Osteoblast (primary cell): ENCODE measurements at regions not wholly inside any gene's neighbourhood (a gene's known extent, or its start where the extent isn't known, plus 50 kb on each side); places are given as distances from the start of the nearest gene placed in this dataset.

Source experiments
- DNase-seq: peaks from one replicate; pipeline ENCODE4 v3.0.0; 2011; ENCODE audit warnings: low spot score, mixed read lengths; ENCODE audit not compliant: insufficient read length; ENCODE audit errors: missing footprints
- H2AFZ ChIP-seq: 2 replicates; pipeline ENCODE4 v1.6.0; 2011; ENCODE audit warnings: mild to moderate bottlenecking, low read length
- H3K27ac ChIP-seq: 2 replicates; pipeline ENCODE4 v1.5.1; 2011; ENCODE audit warnings: mild to moderate bottlenecking, low read depth, low read length, moderate library complexity
- H3K27me3 ChIP-seq: 2 replicates; pipeline ENCODE4 v1.6.0; 2012; ENCODE audit warnings: mild to moderate bottlenecking, control low read depth, inconsistent platforms, low read length, moderate library complexity; ENCODE audit not compliant: insufficient read depth
- H3K36me3 ChIP-seq: 2 replicates; pipeline ENCODE4 v1.5.1; 2011; ENCODE audit warnings: mild to moderate bottlenecking, low read length, control low read depth, moderate library complexity; ENCODE audit not compliant: insufficient read depth
- H3K4me1 ChIP-seq: 2 replicates; pipeline ENCODE4 v1.5.1; 2011; ENCODE audit warnings: mild to moderate bottlenecking, low read length, control low read depth, moderate library complexity; ENCODE audit not compliant: insufficient read depth
- H3K4me2 ChIP-seq: 2 replicates; pipeline ENCODE4 v1.6.0; 2011; ENCODE audit warnings: mild to moderate bottlenecking, low read length; ENCODE audit not compliant: insufficient read depth
- H3K4me3 ChIP-seq: fragments of 200-600 bp; sonication (generic); 3 replicates; pipeline ENCODE4 v1.5.1; 2012; ENCODE audit warnings: mild to moderate bottlenecking, low read length, inconsistent platforms; ENCODE audit not compliant: insufficient read depth
- H3K79me2 ChIP-seq: 2 replicates; pipeline ENCODE4 v1.6.0; 2012; ENCODE audit warnings: mild to moderate bottlenecking, low read length, control low read depth, inconsistent platforms; ENCODE audit not compliant: insufficient read depth
- H3K9me3 ChIP-seq: 2 replicates; pipeline ENCODE4 v1.5.1; 2011; ENCODE audit warnings: low read depth, low read length, control low read depth
- H4K20me1 ChIP-seq: 2 replicates; pipeline ENCODE4 v1.6.0; 2012; ENCODE audit warnings: mild to moderate bottlenecking, low read length, control low read depth; ENCODE audit not compliant: insufficient read depth
- CTCF ChIP-seq: IDR thresholded peaks from 2 replicates; pipeline ENCODE4 v1.5.1; 2011; ENCODE audit warnings: mild to moderate bottlenecking, low read depth, low read length, moderate library complexity; ENCODE audit errors: extremely low read depth

- H3K4me3 ChIP-seq: no peak overlapping the region
- H3K4me2 ChIP-seq: no peak overlapping the region
- H2AFZ ChIP-seq: no peak overlapping the region
- H3K36me3 ChIP-seq: no peaks in the 10 kb centered on the region
- no peaks in the 10 kb centered on the region for H3K9me3 ChIP-seq
- H3K27me3 ChIP-seq: no peaks in the 10 kb centered on the region
- H3K79me2 ChIP-seq: no peaks in the 10 kb centered on the region
- no peak for DNase-seq
- no peaks in the 10 kb centered on the region for H3K4me1 ChIP-seq
- no peak overlapping the region for H3K27ac ChIP-seq
- TF ChIP-seq CTCF: no peak
- no peaks in the 10 kb centered on the region for H4K20me1 ChIP-seq
Measured at GRCh38 chr6:88558981-88559380, 392.8 kb upstream of the CNR1 start.

- H3K4me3 ChIP-seq: no peak overlapping the region
- H3K27me3 ChIP-seq: peaks cover 2% of the 10 kb centered on the region
- H3K79me2 ChIP-seq: no peaks in the 10 kb centered on the region
- no peak overlapping the region for H3K4me2 ChIP-seq
- no peak overlapping the region for H3K27ac ChIP-seq
- H3K4me1 ChIP-seq: no peaks in the 10 kb centered on the region
- no peaks in the 10 kb centered on the region for H4K20me1 ChIP-seq
- no peak for DNase-seq
- no peak overlapping the region for H2AFZ ChIP-seq
- no peaks in the 10 kb centered on the region for H3K36me3 ChIP-seq
- TF ChIP-seq CTCF: no peak
- no peaks in the 10 kb centered on the region for H3K9me3 ChIP-seq
Measured at GRCh38 chr6:88556663-88557062, 390.5 kb upstream of the CNR1 start.

DNA sequence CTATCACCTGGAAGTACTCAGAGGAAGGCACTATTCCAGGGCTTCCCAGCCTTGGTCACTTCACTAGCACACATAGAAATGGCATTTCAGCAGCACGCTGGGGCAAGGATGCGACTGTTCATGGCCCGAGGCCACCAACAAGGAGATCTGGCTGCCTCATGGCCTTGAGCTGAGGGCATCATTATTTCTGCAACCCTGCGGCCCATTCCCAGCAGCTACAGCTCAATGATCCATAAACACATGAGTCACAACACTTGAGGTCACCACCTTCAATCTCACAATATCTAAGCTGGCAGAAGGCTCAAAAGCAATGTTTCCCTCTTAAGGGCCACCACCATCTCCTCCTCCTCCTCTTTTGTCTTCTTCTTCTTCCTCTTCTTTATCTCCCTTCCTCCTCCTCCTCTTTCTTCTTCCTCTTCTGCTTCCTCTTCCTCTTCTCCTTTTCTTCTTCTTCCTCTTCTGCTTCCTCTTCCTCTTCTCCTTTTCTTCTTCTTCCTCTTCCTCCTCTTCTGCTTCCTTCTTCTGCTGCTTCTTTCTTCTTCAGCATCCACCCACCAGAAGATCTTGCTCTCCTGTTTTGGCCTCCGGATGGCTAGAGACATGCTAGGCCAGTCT lies 382.9 kb upstream of the CNR1 start:
- Histone ChIP-seq H3K9me3 (no peaks in the 10 kb centered on the region), H2AFZ (no peak overlapping the region), H3K4me1 (no peaks in the 10 kb centered on the region), H3K4me2 (no peak overlapping the region), H3K27ac (no peak overlapping the region), H3K79me2 (no peaks in the 10 kb centered on the region), H3K27me3 (peaks cover 2% of the 10 kb centered on the region), H3K4me3 (no peak overlapping the region), H4K20me1 (no peaks in the 10 kb centered on the region), H3K36me3 (no peaks in the 10 kb centered on the region)
- DNase-seq: no peak
- no peak for TF ChIP-seq CTCF

GRCh38 chr6:88547768-88548167 lies 381.6 kb upstream of the CNR1 start:
- Histone ChIP-seq H2AFZ (no peak overlapping the region), H3K4me3 (no peak overlapping the region), H3K27me3 (peaks cover 2% of the 10 kb centered on the region), H3K4me1 (no peaks in the 10 kb centered on the region), H3K4me2 (no peak overlapping the region), H3K79me2 (no peaks in the 10 kb centered on the region), H3K36me3 (no peaks in the 10 kb centered on the region), H3K9me3 (no peaks in the 10 kb centered on the region), H4K20me1 (no peaks in the 10 kb centered on the region), H3K27ac (no peak overlapping the region)
- no peak for DNase-seq
- TF ChIP-seq CTCF: no peak
